Activated B cell treated with CpG ODN at 0.5 μM for 24 hours (primary cell): ENCODE measurements at regions not wholly inside any gene's neighbourhood (a gene's known extent, or its start where the extent isn't known, plus 50 kb on each side); places are given as distances from the start of the nearest gene placed in this dataset.

Experiments used
- ATAC-seq: fragments of 200-7000 bp; cut with Tn5 transposase; one replicate; pipeline ENCODE4 v1.10.0; 2021; ENCODE audit warnings: low read depth, mild to moderate bottlenecking, moderate library complexity
- CTCF ChIA-PET: fragments of 350-600 bp; sonication (Branson Sonifier 250); formaldehyde crosslinking; loops from one replicate; lab custom pipeline; 2021; ENCODE audit warnings: antibody characterized with exemption; lab: Charles Lee
- POLR2A ChIA-PET: fragments of 350-600 bp; sonication (Branson Sonifier 250); formaldehyde crosslinking; loops from one replicate; lab custom pipeline; 2021; ENCODE audit warnings: antibody characterized with exemption; lab: Charles Lee
- DNase-seq: peaks from one replicate; pipeline ENCODE4 v3.0.0; 2022
- H3K27ac Mint-ChIP-seq: one replicate; pipeline ENCODE4 v1.8.0; 2020; ENCODE audit warnings: mixed read lengths
- H3K27me3 Mint-ChIP-seq: one replicate; pipeline ENCODE4 v1.8.0; 2021; ENCODE audit warnings: mixed read lengths
- H3K36me3 Mint-ChIP-seq: one replicate; pipeline ENCODE4 v1.8.0; 2021; ENCODE audit warnings: low read depth, mixed read lengths
- H3K4me1 Mint-ChIP-seq: one replicate; pipeline ENCODE4 v1.8.0; 2021; ENCODE audit warnings: mixed read lengths
- H3K4me3 Mint-ChIP-seq: one replicate; pipeline ENCODE4 v1.8.0; 2020; ENCODE audit warnings: mild to moderate bottlenecking, mixed read lengths
- H3K9me3 Mint-ChIP-seq: one replicate; pipeline ENCODE4 v1.8.0; 2020; ENCODE audit warnings: mixed read lengths
- CTCF ChIP-seq: fragments of 200-600 bp; IDR thresholded peaks from one replicate; pipeline ENCODE4 v1.8.0; 2022; ENCODE audit warnings: antibody characterized with exemption, mild to moderate bottlenecking
- intact Hi-C: fragments of 100-400 bp; cut with micrococcal nuclease; formaldehyde crosslinking; loops from one replicate; pipeline ENCODE4 v1.15.1; 2024

GRCh38 chr9:118128313-118128712 lies 424.1 kb downstream of the TLR4 start:
- H3K27ac Mint-ChIP-seq: no peak overlapping the region
- H3K4me3 Mint-ChIP-seq: no peak overlapping the region
- DNase-seq (no peak), ATAC-seq (no peak)
- peaks cover 11% of the 10 kb centered on the region for H3K9me3 Mint-ChIP-seq
- intact Hi-C loops: no loop called here
- ChIA-PET POLR2A (no interaction called here), CTCF (no interaction called here)
- H3K4me1 Mint-ChIP-seq: no peaks in the 10 kb centered on the region
- H3K27me3 Mint-ChIP-seq: no peaks in the 10 kb centered on the region
- H3K36me3 Mint-ChIP-seq: no peaks in the 10 kb centered on the region
- no peak for TF ChIP-seq CTCF

GRCh38 chr9:118129541-118129940 lies 425.3 kb downstream of the TLR4 start:
- ATAC-seq: no peak
- peaks cover 11% of the 10 kb centered on the region for H3K9me3 Mint-ChIP-seq
- intact Hi-C loops: no loop called here
- H3K36me3 Mint-ChIP-seq: no peaks in the 10 kb centered on the region
- no peak overlapping the region for H3K27ac Mint-ChIP-seq
- H3K27me3 Mint-ChIP-seq: no peaks in the 10 kb centered on the region
- no peak overlapping the region for H3K4me3 Mint-ChIP-seq
- H3K4me1 Mint-ChIP-seq: no peaks in the 10 kb centered on the region
- TF ChIP-seq CTCF: no peak
- POLR2A ChIA-PET: no interaction called here
- no peak for DNase-seq
- CTCF ChIA-PET: interaction anchor here (1.0 kb wide), 1 partner anchor 9 kb away, joined by 5 read pairs; no protein-coding TSS in a partner anchor

- peaks cover 3% of the 10 kb centered on the region for H3K9me3 Mint-ChIP-seq
- H3K4me3 Mint-ChIP-seq: no peak overlapping the region
- no peak for TF ChIP-seq CTCF
- intact Hi-C loops: no loop called here
- no peaks in the 10 kb centered on the region for H3K4me1 Mint-ChIP-seq
- DNase-seq (no peak), ATAC-seq (no peak)
- ChIA-PET POLR2A (no interaction called here), CTCF (no interaction called here)
- no peaks in the 10 kb centered on the region for H3K36me3 Mint-ChIP-seq
- no peaks in the 10 kb centered on the region for H3K27me3 Mint-ChIP-seq
- no peak overlapping the region for H3K27ac Mint-ChIP-seq
These were observed 444.8 kb downstream of the TLR4 start for GRCh38 chr9:118148990-118149389.

GRCh38 chr9:118156846-118157245 lies 452.6 kb downstream of the TLR4 start:
- no peak for ATAC-seq
- no peak overlapping the region for H3K4me3 Mint-ChIP-seq
- H3K4me1 Mint-ChIP-seq: no peaks in the 10 kb centered on the region
- DNase-seq: no peak
- H3K27me3 Mint-ChIP-seq: peaks cover 3% of the 10 kb centered on the region
- no peak overlapping the region for H3K27ac Mint-ChIP-seq
- no peaks in the 10 kb centered on the region for H3K36me3 Mint-ChIP-seq
- TF ChIP-seq CTCF: no peak
- H3K9me3 Mint-ChIP-seq: no peaks in the 10 kb centered on the region
- ChIA-PET POLR2A (no interaction called here), CTCF (no interaction called here)
- intact Hi-C loops: no loop called here

- ATAC-seq (no peak), DNase-seq (no peak)
- intact Hi-C loops: no loop called here
- H3K9me3 Mint-ChIP-seq: no peaks in the 10 kb centered on the region
- ChIA-PET POLR2A (no interaction called here), CTCF (no interaction called here)
- H3K27me3 Mint-ChIP-seq: peaks cover 2% of the 10 kb centered on the region
- TF ChIP-seq CTCF: no peak
- no peak overlapping the region for H3K4me3 Mint-ChIP-seq
- no peaks in the 10 kb centered on the region for H3K4me1 Mint-ChIP-seq
- H3K27ac Mint-ChIP-seq: no peak overlapping the region
- no peaks in the 10 kb centered on the region for H3K36me3 Mint-ChIP-seq
These were observed 458.5 kb downstream of the TLR4 start for GRCh38 chr9:118162716-118163115.
